Stimulated activated naive CD8-positive, alpha-beta T cell treated with anti-CD3 and anti-CD28 coated beads, Interleukin-15, Interleukin-2, amounts not matched to agents 100 ng/mL and 50 ng/mL, for 24 hours (primary cell): ENCODE measurements at regions not wholly inside any gene's neighbourhood (a gene's known extent, or its start where the extent isn't known, plus 50 kb on each side); places are given as distances from the start of the nearest gene placed in this dataset.

ENCODE experiments used
- H3K27ac Mint-ChIP-seq: one replicate; pipeline ENCODE4 v1.8.0; 2021; ENCODE audit warnings: mild to moderate bottlenecking, mixed read lengths
- H3K27me3 Mint-ChIP-seq: one replicate; pipeline ENCODE4 v1.8.0; 2021; ENCODE audit warnings: mixed read lengths
- H3K36me3 Mint-ChIP-seq: one replicate; pipeline ENCODE4 v1.8.0; 2021; ENCODE audit warnings: low read depth, mixed read lengths
- H3K4me1 Mint-ChIP-seq: one replicate; pipeline ENCODE4 v1.8.0; 2021; ENCODE audit warnings: low read depth, mixed read lengths
- H3K4me3 Mint-ChIP-seq: one replicate; pipeline ENCODE4 v1.8.0; 2021; ENCODE audit warnings: mild to moderate bottlenecking, mixed read lengths
- H3K9me3 Mint-ChIP-seq: one replicate; pipeline ENCODE4 v1.8.0; 2021; ENCODE audit warnings: mixed read lengths

DNA sequence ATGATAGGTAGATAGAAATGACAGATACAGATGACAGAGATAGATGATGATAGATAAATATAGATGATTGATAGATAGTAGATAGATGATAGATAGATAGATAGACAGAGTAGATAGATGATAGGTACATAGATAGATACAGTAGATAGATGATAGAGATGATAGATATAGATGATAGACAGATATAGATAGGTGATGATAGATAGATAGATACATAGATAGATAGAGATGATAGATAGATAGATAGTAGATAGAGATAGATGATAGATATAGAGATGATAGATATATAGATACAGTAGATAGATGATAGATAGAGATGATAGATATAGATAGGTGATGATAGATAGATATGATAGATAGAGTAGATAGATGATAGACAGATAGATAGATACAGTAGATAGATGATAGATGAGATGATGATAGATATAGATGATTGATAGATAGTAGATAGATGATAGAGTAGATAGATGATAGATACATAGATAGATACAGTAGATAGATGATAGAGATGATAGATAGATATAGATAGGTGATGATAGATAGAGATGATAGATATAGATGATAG, 95.7 kb upstream of the SMIM23 start:
- Mint-ChIP-seq H3K4me1 (no peaks in the 10 kb centered on the region), H3K27ac (no peak overlapping the region), H3K27me3 (no peaks in the 10 kb centered on the region), H3K36me3 (no peaks in the 10 kb centered on the region), H3K9me3 (no peaks in the 10 kb centered on the region), H3K4me3 (no peak overlapping the region)

GRCh38 chr5:171692107-171692506, 93.5 kb upstream of the SMIM23 start:
- H3K27me3 Mint-ChIP-seq: no peaks in the 10 kb centered on the region
- no peaks in the 10 kb centered on the region for H3K9me3 Mint-ChIP-seq
- H3K36me3 Mint-ChIP-seq: no peaks in the 10 kb centered on the region
- H3K27ac Mint-ChIP-seq: no peak overlapping the region
- H3K4me3 Mint-ChIP-seq: no peak overlapping the region
- no peaks in the 10 kb centered on the region for H3K4me1 Mint-ChIP-seq

DNA sequence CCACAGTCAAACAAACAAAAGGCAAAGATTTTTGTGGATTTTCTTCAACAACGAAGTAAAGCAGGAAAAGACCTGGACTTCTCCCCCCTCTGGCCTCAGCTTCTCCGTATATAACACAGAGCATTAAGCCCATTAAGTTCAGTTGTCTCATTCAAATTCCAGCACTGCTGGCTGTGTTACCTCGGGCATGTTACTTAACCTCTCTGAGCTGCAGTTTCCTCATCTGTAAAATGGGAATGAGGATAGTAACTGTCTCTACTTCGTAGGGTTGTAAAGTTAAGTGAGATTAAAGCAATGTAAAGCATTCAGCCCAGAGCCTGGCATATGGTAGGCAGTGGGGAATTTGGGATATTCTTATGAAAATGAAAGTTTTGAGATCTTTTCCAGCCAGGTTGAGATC, 92.7 kb upstream of the SMIM23 start:
- H3K4me1 Mint-ChIP-seq: no peaks in the 10 kb centered on the region
- no peaks in the 10 kb centered on the region for H3K36me3 Mint-ChIP-seq
- no peak overlapping the region for H3K27ac Mint-ChIP-seq
- H3K9me3 Mint-ChIP-seq: no peaks in the 10 kb centered on the region
- no peak overlapping the region for H3K4me3 Mint-ChIP-seq
- no peaks in the 10 kb centered on the region for H3K27me3 Mint-ChIP-seq

DNA sequence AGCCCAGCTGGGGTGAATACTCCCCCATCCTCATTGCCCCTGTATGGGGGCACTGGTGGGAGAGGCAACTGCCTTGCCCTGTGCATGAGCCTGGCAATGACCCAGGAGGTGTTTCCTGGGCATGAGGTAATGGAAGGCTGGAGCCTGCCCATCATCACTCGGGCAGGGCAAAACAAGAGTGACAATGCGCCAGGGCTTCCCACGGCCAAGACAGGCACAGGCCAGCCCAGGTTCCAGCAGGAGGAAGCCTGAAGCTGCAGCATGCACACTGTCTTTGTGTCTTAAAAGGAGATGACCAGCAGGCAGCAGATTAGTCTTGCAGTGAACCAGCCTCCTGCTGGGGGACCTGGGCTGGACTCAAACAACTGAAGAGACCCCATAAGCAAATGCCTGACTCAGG, 92.2 kb upstream of the SMIM23 start:
- no peak overlapping the region for H3K27ac Mint-ChIP-seq
- H3K9me3 Mint-ChIP-seq: no peaks in the 10 kb centered on the region
- no peaks in the 10 kb centered on the region for H3K4me1 Mint-ChIP-seq
- no peaks in the 10 kb centered on the region for H3K36me3 Mint-ChIP-seq
- H3K27me3 Mint-ChIP-seq: no peaks in the 10 kb centered on the region
- H3K4me3 Mint-ChIP-seq: no peak overlapping the region

DNA sequence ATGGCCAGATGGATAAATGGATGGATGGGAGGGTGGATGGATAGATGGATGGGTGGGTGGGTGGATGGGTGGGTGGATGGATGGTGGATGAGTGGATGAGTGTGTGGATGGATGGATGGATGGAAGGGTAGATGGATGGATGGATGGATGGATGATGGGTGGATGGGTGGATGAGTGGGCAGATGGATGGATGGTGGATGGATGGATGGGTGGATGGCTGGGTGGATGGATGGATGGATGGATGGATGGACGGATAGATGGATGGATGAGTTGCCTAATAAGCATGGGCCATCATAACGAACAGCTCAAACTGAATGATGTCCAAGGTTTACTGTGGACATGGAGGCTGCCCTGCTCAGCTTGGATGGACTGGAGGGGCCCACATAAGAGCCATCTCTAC, 89.8 kb upstream of the SMIM23 start:
- Mint-ChIP-seq H3K4me3 (no peak overlapping the region), H3K27me3 (no peaks in the 10 kb centered on the region), H3K36me3 (no peaks in the 10 kb centered on the region), H3K27ac (no peak overlapping the region), H3K4me1 (no peaks in the 10 kb centered on the region), H3K9me3 (no peaks in the 10 kb centered on the region)

- no peaks in the 10 kb centered on the region for H3K4me1 Mint-ChIP-seq
- no peaks in the 10 kb centered on the region for H3K27me3 Mint-ChIP-seq
- H3K9me3 Mint-ChIP-seq: no peaks in the 10 kb centered on the region
- no peak overlapping the region for H3K27ac Mint-ChIP-seq
- H3K36me3 Mint-ChIP-seq: no peaks in the 10 kb centered on the region
- no peak overlapping the region for H3K4me3 Mint-ChIP-seq
Observed at GRCh38 chr5:171697221-171698102, 88.2 kb upstream of the SMIM23 start.

GRCh38 chr5:171700318-171700912, 85.2 kb upstream of the SMIM23 start:
- Mint-ChIP-seq H3K4me1 (no peaks in the 10 kb centered on the region), H3K4me3 (no peak overlapping the region), H3K27ac (no peak overlapping the region), H3K36me3 (no peaks in the 10 kb centered on the region), H3K9me3 (no peaks in the 10 kb centered on the region), H3K27me3 (peaks cover 2% of the 10 kb centered on the region)

- Mint-ChIP-seq H3K36me3 (no peaks in the 10 kb centered on the region), H3K4me3 (no peak overlapping the region), H3K9me3 (no peaks in the 10 kb centered on the region), H3K27ac (no peak overlapping the region), H3K4me1 (no peaks in the 10 kb centered on the region), H3K27me3 (peaks cover 5% of the 10 kb centered on the region)
Observed at GRCh38 chr5:171701100-171701541, 84.5 kb upstream of the SMIM23 start.

- H3K27ac Mint-ChIP-seq: no peak overlapping the region
- H3K4me3 Mint-ChIP-seq: no peak overlapping the region
- no peaks in the 10 kb centered on the region for H3K4me1 Mint-ChIP-seq
- no peaks in the 10 kb centered on the region for H3K9me3 Mint-ChIP-seq
- H3K27me3 Mint-ChIP-seq: peaks cover 5% of the 10 kb centered on the region
- H3K36me3 Mint-ChIP-seq: no peaks in the 10 kb centered on the region
Observed at GRCh38 chr5:171702135-171702770, 83.4 kb upstream of the SMIM23 start.

GRCh38 chr5:171703146-171703545, 82.5 kb upstream of the SMIM23 start:
- Mint-ChIP-seq H3K4me3 (no peak overlapping the region), H3K36me3 (no peaks in the 10 kb centered on the region), H3K4me1 (no peaks in the 10 kb centered on the region), H3K9me3 (no peaks in the 10 kb centered on the region), H3K27ac (no peak overlapping the region), H3K27me3 (peaks cover 5% of the 10 kb centered on the region)

DNA sequence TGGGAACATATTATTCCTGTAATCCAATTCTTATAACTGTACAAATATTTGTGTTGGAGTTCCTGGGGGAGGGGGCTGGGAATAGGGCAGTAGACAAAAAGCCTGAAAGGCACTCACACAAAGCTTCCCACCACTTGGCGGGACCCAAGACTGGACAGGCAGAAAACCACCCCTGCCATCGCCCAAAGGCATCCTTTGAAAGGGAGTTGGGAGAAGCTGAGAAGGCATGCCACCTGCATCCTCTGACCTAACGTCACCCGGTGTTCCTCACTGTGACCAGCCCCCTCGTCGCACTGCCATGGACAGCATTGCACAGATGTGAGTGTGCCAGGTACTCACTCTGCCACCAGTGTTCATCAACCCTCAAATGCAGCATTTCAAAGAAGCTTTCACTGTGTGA, 80.6 kb upstream of the SMIM23 start:
- H3K27me3 Mint-ChIP-seq: peaks cover 5% of the 10 kb centered on the region
- H3K4me1 Mint-ChIP-seq: no peaks in the 10 kb centered on the region
- H3K9me3 Mint-ChIP-seq: no peaks in the 10 kb centered on the region
- H3K27ac Mint-ChIP-seq: no peak overlapping the region
- no peaks in the 10 kb centered on the region for H3K36me3 Mint-ChIP-seq
- no peak overlapping the region for H3K4me3 Mint-ChIP-seq

DNA sequence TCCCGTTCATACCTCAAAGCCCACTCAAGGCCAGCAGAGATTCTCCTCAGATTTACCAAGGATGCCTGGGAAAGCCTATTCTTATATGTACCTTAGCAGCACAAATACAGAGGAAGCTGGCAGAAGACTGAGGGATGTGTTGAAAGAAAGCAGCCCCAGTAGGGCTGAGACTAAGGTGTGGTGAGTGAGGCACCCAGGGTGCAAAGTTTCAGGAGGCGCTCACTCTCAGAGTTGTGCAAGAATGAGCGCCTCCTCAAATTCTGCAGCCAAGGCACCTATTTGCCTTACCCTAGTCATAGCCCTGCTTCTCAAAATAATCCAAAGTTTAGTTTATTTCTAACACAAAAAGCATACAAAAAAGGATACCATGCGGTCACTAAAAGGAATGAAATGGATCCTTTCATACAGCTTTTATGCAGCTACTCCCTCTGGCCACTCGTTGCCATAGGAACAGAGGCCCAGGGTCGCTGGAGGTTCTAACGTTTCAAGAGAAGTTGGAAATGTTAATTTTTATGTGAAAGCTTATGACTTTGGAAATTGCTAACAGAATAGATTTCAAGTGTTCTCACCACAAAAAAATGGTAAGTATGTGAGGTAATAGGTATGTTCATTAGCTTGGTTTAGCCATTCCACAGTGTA, 79.7 kb upstream of the SMIM23 start:
- Mint-ChIP-seq H3K27ac (no peak overlapping the region), H3K9me3 (no peaks in the 10 kb centered on the region), H3K4me3 (no peak overlapping the region), H3K4me1 (no peaks in the 10 kb centered on the region), H3K27me3 (peaks cover 5% of the 10 kb centered on the region), H3K36me3 (no peaks in the 10 kb centered on the region)

GRCh38 chr5:171706736-171707441, 78.7 kb upstream of the SMIM23 start:
- no peak overlapping the region for H3K4me3 Mint-ChIP-seq
- H3K36me3 Mint-ChIP-seq: no peaks in the 10 kb centered on the region
- H3K27ac Mint-ChIP-seq: no peak overlapping the region
- no peaks in the 10 kb centered on the region for H3K9me3 Mint-ChIP-seq
- no peaks in the 10 kb centered on the region for H3K4me1 Mint-ChIP-seq
- H3K27me3 Mint-ChIP-seq: peaks cover 5% of the 10 kb centered on the region

GRCh38 chr5:171707442-171707792, 78.2 kb upstream of the SMIM23 start:
- no peaks in the 10 kb centered on the region for H3K4me1 Mint-ChIP-seq
- H3K9me3 Mint-ChIP-seq: no peaks in the 10 kb centered on the region
- no peak overlapping the region for H3K4me3 Mint-ChIP-seq
- peaks cover 5% of the 10 kb centered on the region for H3K27me3 Mint-ChIP-seq
- H3K27ac Mint-ChIP-seq: no peak overlapping the region
- no peaks in the 10 kb centered on the region for H3K36me3 Mint-ChIP-seq
